Activated B cell treated with CpG ODN at 0.5 μM for 24 hours (primary cell): ENCODE measurements at regions not wholly inside any gene's neighbourhood (a gene's known extent, or its start where the extent isn't known, plus 50 kb on each side); places are given as distances from the start of the nearest gene placed in this dataset.

ENCODE experiments used
- ATAC-seq: fragments of 200-7000 bp; cut with Tn5 transposase; one replicate; pipeline ENCODE4 v1.10.0; 2021; ENCODE audit warnings: low read depth, mild to moderate bottlenecking, moderate library complexity
- CTCF ChIA-PET: fragments of 350-600 bp; sonication (Branson Sonifier 250); formaldehyde crosslinking; loops from one replicate; lab custom pipeline; 2021; ENCODE audit warnings: antibody characterized with exemption; lab: Charles Lee
- POLR2A ChIA-PET: fragments of 350-600 bp; sonication (Branson Sonifier 250); formaldehyde crosslinking; loops from one replicate; lab custom pipeline; 2021; ENCODE audit warnings: antibody characterized with exemption; lab: Charles Lee
- DNase-seq: peaks from one replicate; pipeline ENCODE4 v3.0.0; 2022
- H3K27ac Mint-ChIP-seq: one replicate; pipeline ENCODE4 v1.8.0; 2020; ENCODE audit warnings: mixed read lengths
- H3K27me3 Mint-ChIP-seq: one replicate; pipeline ENCODE4 v1.8.0; 2021; ENCODE audit warnings: mixed read lengths
- H3K36me3 Mint-ChIP-seq: one replicate; pipeline ENCODE4 v1.8.0; 2021; ENCODE audit warnings: low read depth, mixed read lengths
- H3K4me1 Mint-ChIP-seq: one replicate; pipeline ENCODE4 v1.8.0; 2021; ENCODE audit warnings: mixed read lengths
- H3K4me3 Mint-ChIP-seq: one replicate; pipeline ENCODE4 v1.8.0; 2020; ENCODE audit warnings: mild to moderate bottlenecking, mixed read lengths
- H3K9me3 Mint-ChIP-seq: one replicate; pipeline ENCODE4 v1.8.0; 2020; ENCODE audit warnings: mixed read lengths
- CTCF ChIP-seq: fragments of 200-600 bp; IDR thresholded peaks from one replicate; pipeline ENCODE4 v1.8.0; 2022; ENCODE audit warnings: antibody characterized with exemption, mild to moderate bottlenecking
- intact Hi-C: fragments of 100-400 bp; cut with micrococcal nuclease; formaldehyde crosslinking; loops from one replicate; pipeline ENCODE4 v1.15.1; 2024

GRCh38 chr9:22257026-22257816 is 189.4 kb upstream of the DMRTA1 start:
- ChIA-PET POLR2A (no interaction called here), CTCF (no interaction called here)
- H3K4me3 Mint-ChIP-seq: no peak overlapping the region
- H3K4me1 Mint-ChIP-seq: no peaks in the 10 kb centered on the region
- peaks cover 14% of the 10 kb centered on the region for H3K9me3 Mint-ChIP-seq
- intact Hi-C loops: no loop called here
- no peak overlapping the region for H3K27ac Mint-ChIP-seq
- H3K27me3 Mint-ChIP-seq: peaks cover 17% of the 10 kb centered on the region
- TF ChIP-seq CTCF: no peak
- DNase-seq (no peak), ATAC-seq (no peak)
- no peaks in the 10 kb centered on the region for H3K36me3 Mint-ChIP-seq

- CTCF ChIA-PET: no interaction called here
Observed at GRCh38 chr9:22265038-22265437, 181.6 kb upstream of the DMRTA1 start.

GRCh38 chr9:22265534-22265933 is 181.1 kb upstream of the DMRTA1 start:
- no peaks in the 10 kb centered on the region for H3K4me1 Mint-ChIP-seq
- no peak overlapping the region for H3K4me3 Mint-ChIP-seq
- no peaks in the 10 kb centered on the region for H3K36me3 Mint-ChIP-seq
- DNase-seq (no peak), ATAC-seq (no peak)
- H3K27me3 Mint-ChIP-seq: peaks cover 11% of the 10 kb centered on the region
- POLR2A ChIA-PET: no interaction called here
- CTCF ChIA-PET: no interaction called here
- intact Hi-C loops: no loop called here
- H3K27ac Mint-ChIP-seq: no peak overlapping the region
- H3K9me3 Mint-ChIP-seq: peaks cover 22% of the 10 kb centered on the region
- no peak for TF ChIP-seq CTCF

More at GRCh38 chr9:22265038-22265437, 181.6 kb upstream of the DMRTA1 start:
- Mint-ChIP-seq H3K27ac (no peak overlapping the region), H3K27me3 (peaks cover 11% of the 10 kb centered on the region), H3K36me3 (no peaks in the 10 kb centered on the region), H3K9me3 (peaks cover 22% of the 10 kb centered on the region), H3K4me1 (no peaks in the 10 kb centered on the region), H3K4me3 (no peak overlapping the region)
- intact Hi-C loops: no loop called here
- DNase-seq: no peak
- TF ChIP-seq CTCF: no peak
- POLR2A ChIA-PET: no interaction called here
- ATAC-seq: no peak

GRCh38 chr9:22274477-22274876 is 172.1 kb upstream of the DMRTA1 start:
- ChIA-PET POLR2A (no interaction called here), CTCF (interaction anchor here (1.7 kb wide), 1 partner anchor 30 kb away, joined by 4 read pairs; no protein-coding TSS in a partner anchor)
- TF ChIP-seq CTCF: no peak
- no peaks in the 10 kb centered on the region for H3K9me3 Mint-ChIP-seq
- DNase-seq: no peak
- intact Hi-C loops: no loop called here
- H3K27me3 Mint-ChIP-seq: peaks cover 11% of the 10 kb centered on the region
- no peak overlapping the region for H3K27ac Mint-ChIP-seq
- no peaks in the 10 kb centered on the region for H3K36me3 Mint-ChIP-seq
- no peaks in the 10 kb centered on the region for H3K4me1 Mint-ChIP-seq
- no peak overlapping the region for H3K4me3 Mint-ChIP-seq
- no peak for ATAC-seq

GRCh38 chr9:22278426-22278825 is 168.2 kb upstream of the DMRTA1 start:
- Mint-ChIP-seq H3K4me1 (no peaks in the 10 kb centered on the region), H3K27me3 (peaks cover 3% of the 10 kb centered on the region), H3K36me3 (no peaks in the 10 kb centered on the region), H3K9me3 (no peaks in the 10 kb centered on the region), H3K27ac (no peak overlapping the region), H3K4me3 (no peak overlapping the region)
- ChIA-PET CTCF (no interaction called here), POLR2A (no interaction called here)
- intact Hi-C loops: no loop called here
- no peak for ATAC-seq
- no peak for TF ChIP-seq CTCF
- no peak for DNase-seq
